DMS 273 (cell line): ENCODE measurements at regions not wholly inside any gene's neighbourhood (a gene's known extent, or its start where the extent isn't known, plus 50 kb on each side); places are given as distances from the start of the nearest gene placed in this dataset.

ENCODE experiments used
- DNase-seq: peaks from one replicate; lab custom pipeline; 2025; ENCODE audit not compliant: unreplicated experiment; lab: John Stamatoyannopoulos, UW

- DNase-seq: no peak
Measured at GRCh38 chr4:156503119-156503518, 468.5 kb downstream of the PDGFC start.

GRCh38 chr4:156501962-156502361 is 469.6 kb downstream of the PDGFC start:
- no peak for DNase-seq

GRCh38 chr4:156499684-156500083 is 471.9 kb downstream of the PDGFC start:
- DNase-seq: no peak

- DNase-seq: peak; percentile 93
Measured at GRCh38 chr4:156497486-156497885, 474.1 kb downstream of the PDGFC start.

GRCh38 chr4:156496797-156497196 is 474.8 kb downstream of the PDGFC start:
- DNase-seq: no peak

GRCh38 chr4:156495836-156496235 is 475.8 kb downstream of the PDGFC start:
- DNase-seq: no peak

- DNase-seq: no peak
Measured at GRCh38 chr4:156495091-156495490, 476.5 kb downstream of the PDGFC start.

- no peak for DNase-seq
Measured at GRCh38 chr4:156493858-156494257, 477.7 kb downstream of the PDGFC start.

GRCh38 chr4:156487107-156487506 is 484.5 kb downstream of the PDGFC start:
- no peak for DNase-seq

GRCh38 chr4:156481845-156482244 is 489.8 kb downstream of the PDGFC start:
- no peak for DNase-seq

- DNase-seq: no peak
Measured at GRCh38 chr4:156477636-156478035, 494.0 kb downstream of the PDGFC start.

GRCh38 chr4:156476359-156476758 is 495.2 kb downstream of the PDGFC start:
- no peak for DNase-seq

GRCh38 chr4:156475322-156475721 is 496.3 kb downstream of the PDGFC start:
- DNase-seq: peak; percentile 56

GRCh38 chr4:156473151-156473550 is 498.4 kb downstream of the PDGFC start:
- DNase-seq: no peak

GRCh38 chr4:156472624-156473023 is 499.0 kb downstream of the PDGFC start:
- no peak for DNase-seq

- no peak for DNase-seq
Measured at GRCh38 chr4:156459584-156459983, 505.9 kb upstream of the CTSO start.

- no peak for DNase-seq
Measured at GRCh38 chr4:156456830-156457229, 503.2 kb upstream of the CTSO start.

- DNase-seq: no peak
Measured at GRCh38 chr4:156443488-156443887, 489.8 kb upstream of the CTSO start.

GRCh38 chr4:156442912-156443311 is 489.2 kb upstream of the CTSO start:
- DNase-seq: no peak

- no peak for DNase-seq
Measured at GRCh38 chr4:156439576-156440200, 486.0 kb upstream of the CTSO start.

- no peak for DNase-seq
Measured at GRCh38 chr4:156437666-156438065, 484.0 kb upstream of the CTSO start.

- DNase-seq: no peak
Measured at GRCh38 chr4:156422576-156422975, 468.9 kb upstream of the CTSO start.

- DNase-seq: no peak
Measured at GRCh38 chr4:156420623-156421022, 467.0 kb upstream of the CTSO start.
